Mesenchymal stem cell (in vitro differentiated cells and primary cell): ENCODE measurements at regions not wholly inside any gene's neighbourhood (a gene's known extent, or its start where the extent isn't known, plus 50 kb on each side); places are given as distances from the start of the nearest gene placed in this dataset.

ENCODE experiments used
- DNase-seq: peaks from one replicate; pipeline ENCODE4 v3.0.0-alpha.2; 2013
- H2AFZ ChIP-seq: one replicate; pipeline ENCODE4 v1.6.1; 2013; ENCODE audit warnings: low read depth, mild to moderate bottlenecking, control low read depth, inconsistent platforms, low read length, moderate library complexity
- H2AK5ac ChIP-seq: 2 replicates; pipeline ENCODE4 v1.6.1; 2013; ENCODE audit warnings: low read length, moderate library complexity, mild to moderate bottlenecking, inconsistent platforms; ENCODE audit not compliant: severe bottlenecking
- H2BK120ac ChIP-seq: one replicate; pipeline ENCODE4 v1.6.1; 2013; ENCODE audit warnings: low read depth, mild to moderate bottlenecking, inconsistent platforms, low read length, moderate library complexity
- H2BK12ac ChIP-seq, 2 experiments: one replicate each; pipeline ENCODE4 v1.6.1; 2013; ENCODE audit warnings: inconsistent platforms in 2 of 2, low read length in 2 of 2, mild to moderate bottlenecking in 2 of 2, moderate library complexity in 2 of 2, control low read depth in 1 of 2
- H2BK15ac ChIP-seq: one replicate; pipeline ENCODE4 v1.6.1; 2013; ENCODE audit warnings: mild to moderate bottlenecking, low read depth, inconsistent platforms; ENCODE audit not compliant: poor library complexity, severe bottlenecking
- H2BK5ac ChIP-seq: 2 replicates; pipeline ENCODE4 v1.6.1; 2013; ENCODE audit warnings: low read depth, mild to moderate bottlenecking, low read length, control low read depth, inconsistent platforms; ENCODE audit not compliant: poor library complexity, severe bottlenecking
- H3K14ac ChIP-seq, 2 experiments: one replicate each; pipeline ENCODE4 v1.6.1; 2013; ENCODE audit warnings: inconsistent platforms in 2 of 2, low read length in 2 of 2, control low read depth in 1 of 2, mild to moderate bottlenecking in 1 of 2, moderate library complexity in 1 of 2
- H3K18ac ChIP-seq, 2 experiments: one replicate each; pipeline ENCODE4 v1.6.1; 2013; ENCODE audit warnings: inconsistent platforms in 2 of 2, low read length in 2 of 2, control low read depth in 1 of 2, low read depth in 1 of 2, mild to moderate bottlenecking in 1 of 2
- H3K23ac ChIP-seq, 2 experiments: one replicate each; pipeline ENCODE4 v1.6.1; 2013; ENCODE audit warnings: inconsistent platforms in 2 of 2, low read length in 2 of 2, mild to moderate bottlenecking in 2 of 2, moderate library complexity in 2 of 2, control low read depth in 1 of 2
- H3K27ac ChIP-seq: 2 replicates; pipeline ENCODE4 v1.5.1; 2013; ENCODE audit warnings: mild to moderate bottlenecking, moderate library complexity, low read length, control low read depth, inconsistent platforms; ENCODE audit not compliant: poor library complexity, severe bottlenecking
- H3K27me3 ChIP-seq, 2 experiments: 2 replicates each; pipeline versions ENCODE4 v1.6.1 to v1.7.0; 2013; ENCODE audit warnings: low read length in 2 of 2, mild to moderate bottlenecking in 2 of 2, moderate library complexity in 2 of 2, control low read depth in 1 of 2, inconsistent platforms in 1 of 2; ENCODE audit not compliant: control insufficient read depth in 1 of 2, insufficient read depth in 1 of 2
- H3K36me3 ChIP-seq, 2 experiments: 2 replicates each; pipeline versions ENCODE4 v1.6.1 to v1.7.0; 2013; ENCODE audit warnings: low read length in 2 of 2, control low read depth in 1 of 2, inconsistent platforms in 1 of 2, low read depth in 1 of 2, mild to moderate bottlenecking in 1 of 2; ENCODE audit not compliant: insufficient read depth in 2 of 2, control insufficient read depth in 1 of 2
- H3K4ac ChIP-seq, 2 experiments: one replicate each; pipeline ENCODE4 v1.6.1; 2013; ENCODE audit warnings: inconsistent platforms in 2 of 2, low read length in 2 of 2, mild to moderate bottlenecking in 2 of 2, moderate library complexity in 2 of 2, control low read depth in 1 of 2, low read depth in 1 of 2
- H3K4me1 ChIP-seq: 2 replicates; pipeline ENCODE4 v1.6.1; 2013; ENCODE audit warnings: low read depth, low read length, control low read depth; ENCODE audit not compliant: control insufficient read depth, insufficient read depth
- H3K4me2 ChIP-seq: 2 replicates; pipeline ENCODE4 v1.6.1; 2013; ENCODE audit warnings: low read length, mild to moderate bottlenecking, inconsistent platforms; ENCODE audit not compliant: poor library complexity, severe bottlenecking
- H3K4me3 ChIP-seq, 2 experiments: 2 replicates each; pipeline versions ENCODE4 v1.5.1 to v1.7.0; 2013; ENCODE audit warnings: low read length in 2 of 2, mild to moderate bottlenecking in 2 of 2, control low read depth in 1 of 2, low read depth in 1 of 2; ENCODE audit not compliant: insufficient read depth in 1 of 2
- H3K79me1 ChIP-seq: replicated peaks from 2 replicates; pipeline ENCODE4 v1.6.1; 2013; ENCODE audit warnings: mild to moderate bottlenecking, control low read depth, low read length, inconsistent platforms; ENCODE audit not compliant: poor library complexity, severe bottlenecking
- H3K9ac ChIP-seq: 2 replicates; pipeline ENCODE4 v1.7.0; 2013; ENCODE audit warnings: mild to moderate bottlenecking, low read length, moderate library complexity
- H3K9me3 ChIP-seq: 2 replicates; pipeline ENCODE4 v1.7.0; 2013; ENCODE audit warnings: mild to moderate bottlenecking, low read length; ENCODE audit not compliant: control insufficient read depth
- H4K8ac ChIP-seq: one replicate; pipeline ENCODE4 v1.6.1; 2013; ENCODE audit warnings: inconsistent platforms, mild to moderate bottlenecking, low read length, moderate library complexity
- H4K91ac ChIP-seq: one replicate; pipeline ENCODE4 v1.6.1; 2013; ENCODE audit warnings: mild to moderate bottlenecking, low read length, inconsistent platforms
- WGBS: methylation state at CpG from one replicate; pipeline ENCODE4 v1.1.7; 2013; ENCODE audit warnings: mixed read lengths; 5-methylcytosine and 5-hydroxymethylcytosine counted together

GRCh38 chr1:93811326-93812065 is 67.5 kb downstream of the DNTTIP2 start:
- H4K91ac ChIP-seq = peak overlapping the region; percentile 57
- peak overlapping the region; percentile 59 for H4K8ac ChIP-seq
- no peak overlapping the region for H2BK120ac ChIP-seq
- H3K4me3 ChIP-seq = no peak overlapping the region
- H3K4me1 ChIP-seq = peaks cover 10% of the 10 kb centered on the region
- no peaks in the 10 kb centered on the region for H3K36me3 ChIP-seq
- peak overlapping the region; percentile 74 for H2BK15ac ChIP-seq
- H3K14ac ChIP-seq = no peak overlapping the region
- no peak overlapping the region for H2AK5ac ChIP-seq
- H3K79me1 ChIP-seq = peaks cover 6% of the 10 kb centered on the region
- no peaks in the 10 kb centered on the region for H3K27me3 ChIP-seq
- H3K4me2 ChIP-seq = no peak overlapping the region
- no peak overlapping the region for H2AFZ ChIP-seq
- peak overlapping the region; percentile 74 to 77 for H3K18ac ChIP-seq
- H3K27ac ChIP-seq = no peak overlapping the region
- WGBS = 51% methylated on average over 5 of the region's 7 CpGs
- H3K9me3 ChIP-seq = peaks cover 6% of the 10 kb centered on the region
- H2BK12ac ChIP-seq = peak overlapping the region; percentile 94 to 96
- no peak for DNase-seq
- H3K23ac ChIP-seq = no peak overlapping the region
- peak overlapping the region; percentile 24 to 89 for H3K4ac ChIP-seq
- no peak overlapping the region for H3K9ac ChIP-seq
- no peak overlapping the region for H2BK5ac ChIP-seq

- H3K4ac ChIP-seq = no peak overlapping the region
- no peak overlapping the region for H2BK15ac ChIP-seq
- H3K4me2 ChIP-seq = no peak overlapping the region
- peaks cover 10% of the 10 kb centered on the region for H3K4me1 ChIP-seq
- no peak overlapping the region for H3K27ac ChIP-seq
- no peak overlapping the region for H4K91ac ChIP-seq
- H3K9me3 ChIP-seq = peaks cover 6% of the 10 kb centered on the region
- no peak overlapping the region for H3K14ac ChIP-seq
- H2BK12ac ChIP-seq = peak overlapping the region in 1 of 2 experiments; percentile 59
- no peak overlapping the region for H2AFZ ChIP-seq
- no peak overlapping the region for H4K8ac ChIP-seq
- no peak overlapping the region for H3K9ac ChIP-seq
- no peak overlapping the region for H3K4me3 ChIP-seq
- H2BK120ac ChIP-seq = no peak overlapping the region
- H2BK5ac ChIP-seq = no peak overlapping the region
- no peak for DNase-seq
- peak overlapping the region in 1 of 2 experiments; percentile 56 for H3K18ac ChIP-seq
- no peaks in the 10 kb centered on the region for H3K36me3 ChIP-seq
- peaks cover 6% of the 10 kb centered on the region for H3K79me1 ChIP-seq
- H3K23ac ChIP-seq = no peak overlapping the region
- H2AK5ac ChIP-seq = no peak overlapping the region
- 73% methylated on average over 1 of the region's 3 CpGs for WGBS
- H3K27me3 ChIP-seq = no peaks in the 10 kb centered on the region
These were observed 68.7 kb downstream of the DNTTIP2 start for GRCh38 chr1:93810316-93810715.

DNA sequence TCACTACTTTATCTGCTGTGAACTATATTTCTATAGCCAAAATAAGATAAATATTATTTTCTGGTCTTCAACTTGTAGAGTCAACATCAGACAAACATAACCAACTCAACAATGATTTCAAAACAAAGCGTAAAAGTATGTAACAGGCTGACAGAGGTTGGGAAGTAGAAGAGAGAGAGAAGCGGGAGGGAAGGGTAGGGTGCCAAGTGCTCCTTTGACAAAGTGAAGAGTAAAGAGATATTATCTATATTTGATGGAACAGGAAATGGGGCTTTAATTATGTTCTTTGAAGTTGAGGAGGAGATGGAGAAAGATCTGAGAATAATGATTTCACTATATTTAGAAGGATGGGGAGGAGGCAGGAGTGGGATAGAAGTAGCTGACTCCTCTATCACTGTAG is 70.1 kb downstream of the DNTTIP2 start:
- 71% methylated on average over 2 of the region's 2 CpGs for WGBS

DNA sequence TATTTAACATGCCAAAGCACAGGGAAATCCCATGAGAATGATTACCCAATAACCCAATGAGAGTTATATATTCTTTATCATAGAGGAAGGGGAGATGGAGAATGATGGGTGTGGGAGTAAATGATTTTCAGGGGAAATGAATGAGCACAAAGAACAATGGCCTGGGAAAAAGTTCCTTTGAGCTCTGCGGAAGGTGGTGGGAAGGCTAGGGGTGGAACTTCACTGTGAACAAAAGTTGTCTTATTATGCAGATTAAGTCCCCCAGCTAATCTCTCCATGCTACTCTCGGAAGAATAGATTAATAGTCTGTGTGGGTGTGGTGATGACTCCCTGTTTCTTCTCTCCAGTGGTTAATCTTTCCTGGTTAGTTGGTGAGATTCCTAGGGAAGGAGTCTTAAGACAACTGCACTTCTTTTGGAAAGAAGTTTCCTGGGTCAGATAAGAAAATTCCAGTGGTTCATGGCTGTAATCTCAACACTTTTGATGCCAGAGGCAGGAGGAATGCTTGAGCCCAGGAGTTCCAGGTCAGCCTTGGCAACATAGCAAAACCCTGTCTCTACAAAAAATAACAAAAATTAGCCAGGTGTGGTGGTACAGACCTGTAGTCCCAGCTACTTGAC is 71.6 kb downstream of the DNTTIP2 start:
- H3K9ac ChIP-seq = no peak overlapping the region
- no peak overlapping the region for H2BK5ac ChIP-seq
- no peak overlapping the region for H3K23ac ChIP-seq
- H3K36me3 ChIP-seq = no peaks in the 10 kb centered on the region
- no peak overlapping the region for H2BK120ac ChIP-seq
- H2AK5ac ChIP-seq = no peak overlapping the region
- H3K4ac ChIP-seq = peak overlapping the region in 1 of 2 experiments; percentile 27
- no peak overlapping the region for H3K14ac ChIP-seq
- no peaks in the 10 kb centered on the region for H3K4me1 ChIP-seq
- H3K27ac ChIP-seq = no peak overlapping the region
- no peak overlapping the region for H3K18ac ChIP-seq
- H3K4me2 ChIP-seq = no peak overlapping the region
- H3K27me3 ChIP-seq = no peaks in the 10 kb centered on the region
- no peak for DNase-seq
- H3K79me1 ChIP-seq = no peaks in the 10 kb centered on the region
- no peak overlapping the region for H2BK15ac ChIP-seq
- WGBS = 94% methylated on average over 2 of the region's 2 CpGs
- H3K9me3 ChIP-seq = peaks cover 6% of the 10 kb centered on the region
- H2AFZ ChIP-seq = no peak overlapping the region
- no peak overlapping the region for H3K4me3 ChIP-seq
- H2BK12ac ChIP-seq = peak overlapping the region in 1 of 2 experiments; percentile 63
- H4K91ac ChIP-seq = no peak overlapping the region
- H4K8ac ChIP-seq = no peak overlapping the region

More for the DNA sequence above, 70.1 kb downstream of the DNTTIP2 start:
- no peak overlapping the region for H3K4me3 ChIP-seq
- no peak overlapping the region for H2BK120ac ChIP-seq
- peaks cover 2% of the 10 kb centered on the region for H3K79me1 ChIP-seq
- DNase-seq = no peak
- H3K27ac ChIP-seq = no peak overlapping the region
- no peak overlapping the region for H3K9ac ChIP-seq
- H2BK5ac ChIP-seq = no peak overlapping the region
- H3K9me3 ChIP-seq = peaks cover 6% of the 10 kb centered on the region
- H3K23ac ChIP-seq = no peak overlapping the region
- H4K8ac ChIP-seq = no peak overlapping the region
- no peak overlapping the region for H3K14ac ChIP-seq
- H3K4me1 ChIP-seq = peaks cover 3% of the 10 kb centered on the region
- no peaks in the 10 kb centered on the region for H3K36me3 ChIP-seq
- no peak overlapping the region for H3K4ac ChIP-seq
- no peak overlapping the region for H4K91ac ChIP-seq
- no peak overlapping the region for H2AFZ ChIP-seq
- no peak overlapping the region for H2AK5ac ChIP-seq
- no peak overlapping the region for H2BK15ac ChIP-seq
- no peaks in the 10 kb centered on the region for H3K27me3 ChIP-seq
- no peak overlapping the region for H3K4me2 ChIP-seq
- no peak overlapping the region for H2BK12ac ChIP-seq
- no peak overlapping the region for H3K18ac ChIP-seq
